ENCODE measurements at regions not wholly inside any gene's neighbourhood (a gene's known extent, or its start where the extent isn't known, plus 50 kb on each side); places are given as distances from the start of the nearest gene placed in this dataset.

- Histone ChIP-seq H4K5ac (ENCODE audit: insufficient read length, low read depth, low read length) (no peak overlapping the region), H2AFZ (ENCODE audit: low read length) (no peak overlapping the region), H3K14ac (ENCODE audit: insufficient read depth, low read length) (no peak overlapping the region), H4K20me1 (ENCODE audit: control insufficient read depth, insufficient read depth, insufficient read length) (no peaks in the 10 kb centered on the region), H3K9me3 (ENCODE audit: control insufficient read depth, low read depth, low read length) (no peaks in the 10 kb centered on the region), H3K23ac (ENCODE audit: insufficient read length, low read depth, low read length) (no peak overlapping the region), H3K27ac (ENCODE audit: insufficient read length, low read depth, low read length) (no peak overlapping the region), H2BK5ac (ENCODE audit: insufficient read length, low read length) (no peak overlapping the region), H3K4ac (ENCODE audit: low read depth, low read length) (no peak overlapping the region), H3K23me2 (ENCODE audit: insufficient read length, low read depth, low read length, poor library complexity, severe bottlenecking) (no peaks in the 10 kb centered on the region), H2BK15ac (ENCODE audit: low read depth, low read length) (no peak overlapping the region), H2BK20ac (ENCODE audit: low read depth, low read length, poor library complexity, severe bottlenecking) (no peak overlapping the region), H3K4me1 (ENCODE audit: insufficient read depth, low read length) (no peaks in the 10 kb centered on the region), H3T11ph (ENCODE audit: low read length) (no peak overlapping the region), H2AK5ac (ENCODE audit: insufficient read length, low read length) (no peak overlapping the region), H3K27me3 (ENCODE audit: insufficient read depth, low read length) (no peaks in the 10 kb centered on the region), H2BK120ac (ENCODE audit: low read depth, low read length, poor library complexity, severe bottlenecking) (no peak overlapping the region), H3K9ac (ENCODE audit: extremely low read depth, insufficient read length, low read length) (no peak overlapping the region), H2BK12ac (ENCODE audit: insufficient read length, low read depth, low read length) (no peak overlapping the region), H3K79me2 (ENCODE audit: insufficient read depth, low read length) (no peaks in the 10 kb centered on the region), H3K4me2 (ENCODE audit: insufficient read depth, insufficient read length, low read length) (no peak overlapping the region), H3K18ac (ENCODE audit: insufficient read length, low read depth, low read length) (no peak overlapping the region), H3K79me1 (ENCODE audit: insufficient read depth, low read depth, low read length, poor library complexity, severe bottlenecking) (no peaks in the 10 kb centered on the region), H4K8ac (replicated peaks; ENCODE audit: insufficient read length, low read depth, low read length) (no peak overlapping the region), H3K56ac (ENCODE audit: insufficient read length, low read depth, low read length) (no peak overlapping the region), H4K91ac (ENCODE audit: insufficient read length, low read depth, low read length) (no peak overlapping the region)
- H3K36me3 Mint-ChIP-seq (ENCODE audit: insufficient read depth in 1 of 3, low read depth in 3 of 3): no peaks in the 10 kb centered on the region
- no peak for DNase-seq
- peaks cover 3% of the 10 kb centered on the region for H3K27me3 Mint-ChIP-seq (ENCODE audit: low read depth)
- TF ChIP-seq, protein P1, sequence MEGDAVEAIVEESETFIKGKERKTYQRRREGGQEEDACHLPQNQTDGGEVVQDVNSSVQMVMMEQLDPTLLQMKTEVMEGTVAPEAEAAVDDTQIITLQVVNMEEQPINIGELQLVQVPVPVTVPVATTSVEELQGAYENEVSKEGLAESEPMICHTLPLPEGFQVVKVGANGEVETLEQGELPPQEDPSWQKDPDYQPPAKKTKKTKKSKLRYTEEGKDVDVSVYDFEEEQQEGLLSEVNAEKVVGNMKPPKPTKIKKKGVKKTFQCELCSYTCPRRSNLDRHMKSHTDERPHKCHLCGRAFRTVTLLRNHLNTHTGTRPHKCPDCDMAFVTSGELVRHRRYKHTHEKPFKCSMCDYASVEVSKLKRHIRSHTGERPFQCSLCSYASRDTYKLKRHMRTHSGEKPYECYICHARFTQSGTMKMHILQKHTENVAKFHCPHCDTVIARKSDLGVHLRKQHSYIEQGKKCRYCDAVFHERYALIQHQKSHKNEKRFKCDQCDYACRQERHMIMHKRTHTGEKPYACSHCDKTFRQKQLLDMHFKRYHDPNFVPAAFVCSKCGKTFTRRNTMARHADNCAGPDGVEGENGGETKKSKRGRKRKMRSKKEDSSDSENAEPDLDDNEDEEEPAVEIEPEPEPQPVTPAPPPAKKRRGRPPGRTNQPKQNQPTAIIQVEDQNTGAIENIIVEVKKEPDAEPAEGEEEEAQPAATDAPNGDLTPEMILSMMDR (conservative IDR thresholded peaks at IDR 0.05): no peak
- H3K4me1 Mint-ChIP-seq: peaks cover 0 to 11% of the 10 kb centered on the region in 2 experiments; a peak in 3 of 4 replicates
- no peak overlapping the region for H3K27ac Mint-ChIP-seq
- no CpG with 5 or more reads among the region's 2 CpGs for WGBS (ENCODE audit: extremely low coverage, insufficient read length, low lambda C conversion rate)
- H3K4me3 Mint-ChIP-seq: no peak overlapping the region
- no peaks in the 10 kb centered on the region for H3K9me3 Mint-ChIP-seq
Observed at GRCh38 chr11:82529936-82530335, 203.7 kb downstream of the FAM181B start.

Data from H9 (cell line).